SHP77 (cell line): ENCODE measurements at regions not wholly inside any gene's neighbourhood (a gene's known extent, or its start where the extent isn't known, plus 50 kb on each side); places are given as distances from the start of the nearest gene placed in this dataset.

Source experiments
- DNase-seq, 2 experiments: peaks; one replicate each; lab custom pipeline; 2025; lab: John Stamatoyannopoulos, UW

GRCh38 chr10:21207852-21208646 is 310.9 kb upstream of the NEBL start:
- DNase-seq, result no peak

GRCh38 chr10:21205328-21205727 is 308.2 kb upstream of the NEBL start:
- no peak for DNase-seq

DNA sequence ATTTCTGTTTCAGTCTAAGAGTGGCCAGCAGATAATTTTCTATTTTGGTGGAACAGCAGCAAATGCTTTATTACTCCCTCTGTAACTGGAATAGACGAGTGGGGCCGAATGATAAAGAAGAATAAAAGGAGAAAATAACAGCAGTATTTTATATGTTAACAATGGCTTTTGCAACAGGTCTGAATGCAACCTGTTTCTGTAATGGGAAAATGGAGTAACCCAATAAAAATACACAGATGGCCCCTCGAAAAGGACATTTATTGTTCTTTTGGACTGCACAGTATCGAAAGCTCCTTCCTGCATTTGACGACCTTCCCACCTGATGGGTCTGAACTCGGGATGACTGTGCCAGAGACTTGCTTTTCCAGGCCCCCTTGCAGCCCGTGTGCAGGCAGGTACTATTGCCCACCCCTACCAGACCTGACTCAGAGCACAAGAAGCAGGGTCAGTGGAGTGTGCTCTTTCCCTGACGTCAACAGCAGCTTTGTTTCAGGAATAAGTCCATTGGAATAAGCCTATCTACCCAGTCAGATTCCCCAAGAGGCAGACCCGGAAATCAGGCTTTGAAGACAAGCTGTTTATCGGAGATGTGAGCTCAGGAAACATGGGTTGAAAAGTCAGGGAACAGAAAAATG is 306.5 kb upstream of the NEBL start:
- no peak for DNase-seq

DNA sequence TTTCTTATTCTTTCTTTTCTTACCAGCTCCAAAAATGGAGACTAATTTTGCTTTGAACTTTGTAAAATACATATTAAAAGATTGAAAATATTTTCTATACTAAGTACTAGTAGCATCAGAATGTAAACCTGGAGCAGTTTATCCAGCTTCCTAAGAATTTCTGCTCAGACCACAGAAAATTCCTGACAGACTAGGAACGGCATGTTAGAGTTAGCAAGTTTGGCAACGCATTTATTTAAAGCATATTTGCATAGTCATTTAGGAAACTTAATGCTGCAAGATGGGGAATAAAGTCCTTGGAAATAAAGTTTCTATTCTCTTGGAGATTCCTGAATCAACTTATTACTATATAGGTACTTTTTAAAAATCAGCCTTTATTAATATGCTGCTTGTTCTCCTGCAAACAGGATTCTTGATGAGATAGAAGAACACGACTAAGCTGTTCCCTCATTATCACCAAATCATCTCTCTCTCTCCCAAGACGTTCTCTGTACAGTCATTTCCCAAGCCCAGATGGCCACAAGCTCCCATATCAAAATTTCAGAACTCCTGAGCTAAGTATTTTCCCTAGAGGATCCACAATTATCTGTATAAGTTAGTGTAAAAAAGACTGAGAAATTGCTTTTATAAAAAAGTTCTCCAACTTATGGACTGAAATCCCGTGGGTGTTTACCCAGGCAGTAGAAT is 305.8 kb upstream of the NEBL start:
- no peak for DNase-seq

GRCh38 chr10:21199501-21199900 is 302.4 kb upstream of the NEBL start:
- DNase-seq, result no peak

GRCh38 chr10:21197838-21198237 is 300.7 kb upstream of the NEBL start:
- DNase-seq, result no peak

- DNase-seq, result no peak
Measured at GRCh38 chr10:21196822-21197395, 299.8 kb upstream of the NEBL start.

DNA sequence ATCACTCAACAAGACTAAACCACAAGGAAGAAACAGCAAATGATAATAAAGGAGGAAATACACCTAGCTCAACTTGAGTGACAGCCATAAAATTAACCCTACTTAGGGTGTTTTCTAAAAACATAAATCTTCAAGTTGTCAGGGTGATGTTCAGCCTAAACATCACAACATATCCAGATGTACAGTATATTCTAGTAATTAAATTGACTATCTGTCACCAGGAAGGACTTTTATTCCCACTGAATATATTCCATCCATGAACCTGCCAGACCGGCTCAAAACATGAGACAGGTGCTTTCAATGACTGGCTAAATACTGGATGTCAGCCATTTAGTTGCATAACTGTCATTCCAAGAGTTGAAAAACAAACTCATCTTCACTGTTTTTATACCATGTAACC is 298.1 kb upstream of the NEBL start:
- peak; percentile 11 to 32 for DNase-seq

GRCh38 chr10:21194510-21194993 is 297.4 kb upstream of the NEBL start:
- DNase-seq, result peak; percentile 43 to 52

DNA sequence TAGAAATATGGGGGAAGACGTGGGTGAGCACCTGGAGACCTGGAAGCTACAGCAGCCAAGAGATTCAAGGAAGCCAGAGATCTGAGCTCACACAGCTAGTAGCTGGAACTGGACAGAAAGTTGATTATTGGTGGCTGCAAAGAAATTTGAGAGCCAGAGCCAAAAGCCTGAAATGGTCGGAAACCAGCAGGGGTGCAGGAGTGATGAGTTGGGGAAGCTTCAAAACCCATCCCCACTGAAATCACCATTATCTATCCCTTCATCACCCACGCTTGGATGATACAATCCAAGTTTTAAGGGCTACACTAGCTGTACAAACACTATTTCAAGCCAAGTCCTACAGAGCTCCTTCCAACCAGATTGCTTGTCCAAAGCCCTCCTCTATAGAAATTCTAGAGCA is 296.1 kb upstream of the NEBL start:
- no peak for DNase-seq

- no peak for DNase-seq
Measured at GRCh38 chr10:21191512-21191911, 294.4 kb upstream of the NEBL start.

DNA sequence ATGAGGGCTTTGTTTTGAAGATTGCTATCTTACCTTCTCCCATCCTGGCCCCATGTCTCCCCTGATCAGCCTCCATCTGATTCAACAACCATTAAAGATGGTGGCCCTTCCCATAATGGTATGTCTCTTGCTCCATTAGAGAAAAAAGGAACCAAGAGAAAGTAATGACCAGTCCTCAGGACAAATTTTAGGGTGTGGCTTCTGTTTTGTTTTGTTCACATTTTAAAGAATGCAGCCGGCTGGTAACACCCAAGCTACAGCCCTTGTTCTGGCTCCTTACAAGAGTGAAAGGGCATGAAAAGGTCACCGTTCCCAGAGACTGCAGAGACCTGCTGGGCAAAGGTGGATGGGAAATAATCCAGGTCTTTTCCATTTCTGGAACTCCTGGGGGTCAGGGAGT is 287.9 kb upstream of the NEBL start:
- no peak for DNase-seq

DNA sequence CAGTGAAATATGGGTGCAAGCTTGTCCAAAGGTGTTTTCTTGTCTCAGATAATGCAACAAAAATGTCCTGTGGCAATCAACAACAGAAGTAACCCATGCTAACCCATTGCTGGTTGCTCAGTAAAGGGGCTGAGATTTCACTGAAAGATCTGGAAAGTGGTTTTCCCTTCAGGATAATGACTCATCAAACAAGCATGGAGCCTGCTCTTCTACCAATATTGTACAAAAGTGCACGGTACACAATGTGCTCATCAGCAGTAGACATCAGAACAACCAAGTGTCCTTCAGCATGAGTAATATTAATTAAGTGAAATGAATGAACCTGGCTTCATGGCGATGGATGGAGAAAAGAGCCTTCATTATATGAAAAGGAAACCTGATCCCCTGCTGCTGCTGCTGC is 287.1 kb upstream of the NEBL start:
- DNase-seq, result peak; percentile 19 to 41

DNA sequence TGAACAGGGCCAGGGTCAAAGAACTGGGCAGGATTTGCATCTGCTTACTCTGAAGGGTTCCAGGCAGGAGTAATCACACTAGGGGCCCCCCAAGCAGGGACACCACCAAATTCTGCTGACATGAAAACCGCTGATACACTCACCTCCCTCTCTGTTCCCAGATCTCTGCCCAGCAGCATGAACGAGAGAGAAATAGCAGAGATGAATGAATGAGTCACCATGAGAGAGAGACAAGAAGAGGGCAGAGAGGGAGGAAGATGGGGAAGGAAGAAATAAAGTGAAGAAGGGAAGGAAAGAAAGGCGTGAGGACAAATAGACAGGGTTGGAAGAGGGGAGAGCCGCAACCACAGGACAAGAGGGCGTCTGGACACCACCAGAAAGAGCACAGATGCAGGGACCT is 285.9 kb upstream of the NEBL start:
- no peak for DNase-seq

DNA sequence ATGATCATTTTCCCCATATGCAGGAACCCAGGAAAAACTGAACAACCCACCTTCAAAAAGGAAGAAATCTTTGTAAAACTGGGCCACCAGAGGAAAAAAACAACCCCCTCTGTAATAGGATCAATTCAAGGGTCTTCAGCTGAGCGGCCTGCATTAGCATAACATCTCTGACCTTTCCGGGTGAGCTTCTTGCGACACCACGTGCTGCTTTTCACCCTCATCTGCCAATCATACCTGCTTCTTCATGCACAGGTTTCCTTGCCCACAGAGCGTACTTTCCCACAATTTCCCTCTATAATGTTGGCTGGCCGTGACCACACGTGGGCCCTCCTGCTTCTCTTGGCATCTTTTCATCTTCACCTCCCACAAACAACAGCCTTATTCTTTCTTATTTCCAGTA is 284.3 kb upstream of the NEBL start:
- no peak for DNase-seq

GRCh38 chr10:21180604-21181003 is 283.5 kb upstream of the NEBL start:
- no peak for DNase-seq

DNA sequence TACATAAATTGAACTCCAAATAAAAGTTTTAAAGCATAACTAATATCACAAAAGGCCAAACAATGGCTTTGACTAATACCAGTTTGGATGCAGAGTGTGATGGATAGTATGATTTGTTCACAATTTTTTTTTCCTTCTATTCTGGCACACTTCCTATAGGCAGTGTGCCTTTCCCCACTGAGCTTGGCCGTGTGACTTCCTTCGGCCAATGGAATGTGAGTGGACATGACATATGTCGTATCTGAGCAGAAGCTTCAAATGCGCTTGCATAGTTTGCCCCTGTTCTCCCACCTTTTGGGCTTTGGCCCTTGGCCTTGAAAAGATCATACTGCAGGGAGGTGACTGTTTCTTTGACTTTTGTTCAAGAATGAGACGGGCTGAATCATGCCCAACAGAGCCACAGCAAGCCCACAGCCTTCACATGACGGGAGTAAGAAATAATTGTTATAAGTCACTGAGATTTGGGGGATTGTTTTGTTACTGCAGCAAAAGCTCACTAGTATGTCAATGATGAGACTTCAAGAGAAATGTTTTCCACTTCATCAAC is 279.9 kb upstream of the NEBL start:
- DNase-seq, result no peak

DNA sequence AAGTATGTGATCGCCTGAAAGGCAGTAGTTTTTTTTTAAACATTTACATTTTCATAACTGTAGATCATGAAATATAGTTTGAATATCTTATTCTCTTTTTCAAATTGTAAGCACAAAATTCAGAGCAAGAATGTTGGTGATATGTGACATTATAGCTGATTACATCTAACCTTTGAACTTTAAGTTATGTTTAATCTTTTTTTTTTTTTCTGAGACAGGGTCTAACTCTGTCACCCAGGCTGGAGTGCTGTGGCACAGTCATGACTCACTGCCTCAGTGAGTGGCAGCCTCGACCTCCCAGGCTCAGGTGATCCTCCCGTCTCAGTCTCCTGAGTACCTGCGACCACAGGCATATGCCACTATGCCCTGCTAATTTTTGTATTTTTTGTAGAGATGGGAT is 278.7 kb upstream of the NEBL start:
- no peak for DNase-seq

DNA sequence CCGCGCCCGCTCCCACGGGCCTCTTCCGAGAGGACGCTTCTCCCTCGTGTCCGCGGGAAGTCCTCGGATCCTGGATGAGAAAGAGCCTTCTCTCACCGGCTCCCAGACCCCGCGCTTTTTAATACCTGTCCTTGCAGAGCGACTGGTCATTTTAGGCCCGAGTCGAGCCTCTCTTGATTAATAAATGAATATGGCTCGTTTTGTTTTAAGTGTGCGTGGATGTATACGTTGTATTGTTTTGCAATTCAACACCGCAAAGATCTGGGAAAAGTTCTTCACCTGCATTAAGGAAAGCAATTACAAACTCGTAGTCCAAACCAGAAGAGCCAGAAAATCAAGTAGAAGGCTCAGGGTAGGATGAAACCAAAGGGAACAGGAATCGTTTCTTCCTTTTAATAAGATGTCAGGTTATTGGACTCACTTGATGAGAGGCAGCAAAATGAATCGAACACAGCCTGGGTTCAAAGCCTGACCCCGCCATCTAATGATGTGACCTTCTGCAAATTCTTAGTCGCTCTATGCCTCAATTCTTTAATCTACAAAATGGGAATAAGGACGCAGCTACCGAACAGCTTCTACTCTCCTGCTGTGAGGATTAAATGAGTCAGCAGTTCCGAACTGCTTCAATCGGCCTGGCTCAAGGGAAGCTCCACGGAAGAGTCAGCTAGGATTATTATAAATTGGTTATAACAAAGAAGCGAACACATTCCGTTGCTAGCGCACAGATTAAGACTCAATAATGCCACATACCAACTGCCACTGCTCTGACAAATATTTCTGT is 277.8 kb upstream of the NEBL start:
- DNase-seq, result peak in 1 of 2 experiments; percentile 15

DNA sequence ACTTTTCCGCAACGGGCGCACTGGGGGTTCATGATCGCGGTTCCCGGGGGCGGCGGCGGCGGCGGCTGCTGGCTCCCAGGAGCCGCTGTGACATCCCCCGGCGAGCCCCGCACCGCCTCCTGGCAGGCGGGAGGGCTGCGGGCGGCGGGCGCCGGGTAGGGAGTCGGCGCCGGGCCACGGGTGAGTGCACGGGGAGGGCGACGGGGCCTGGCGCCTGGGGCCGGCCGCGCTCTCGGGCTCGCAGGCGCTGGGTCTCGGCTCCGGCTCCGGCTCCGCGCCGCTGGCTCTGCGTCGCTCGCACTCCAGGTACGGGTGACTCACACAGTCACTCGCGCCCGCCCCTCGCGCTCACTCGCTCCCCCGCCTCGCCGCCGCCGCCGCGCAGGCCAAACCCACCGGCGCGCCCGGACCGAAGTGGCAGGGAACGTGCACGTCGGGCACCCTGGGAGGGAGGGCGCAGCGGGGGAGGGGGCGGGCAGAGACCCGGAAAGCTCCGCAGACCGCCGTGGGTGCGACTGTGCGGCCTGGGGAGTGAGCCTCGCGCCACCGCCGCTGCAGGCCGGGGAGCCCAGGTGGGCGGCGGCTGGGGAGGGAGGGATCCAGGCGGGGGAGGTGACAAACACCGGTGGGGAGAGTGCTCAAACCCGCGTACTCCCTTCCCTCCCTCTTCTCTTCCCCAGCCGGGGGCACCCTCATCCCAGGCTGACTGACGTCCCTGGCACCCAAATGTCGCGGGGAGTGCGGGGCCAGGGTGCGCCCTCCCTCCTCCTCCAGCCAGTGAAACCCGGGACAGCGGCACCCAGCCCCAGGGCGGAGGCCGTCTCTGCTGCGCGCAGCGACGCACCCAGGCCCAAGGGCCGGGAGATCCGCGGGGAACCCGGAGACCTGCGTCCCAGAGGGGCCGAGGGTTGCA is 276.9 kb upstream of the NEBL start:
- peak; percentile 84 to 87 for DNase-seq
